Suppressor macrophage treated with lipopolysaccharide for 4 hours (primary cell): ENCODE measurements at regions not wholly inside any gene's neighbourhood (a gene's known extent, or its start where the extent isn't known, plus 50 kb on each side); places are given as distances from the start of the nearest gene placed in this dataset.

Experiments
- DNase-seq: peaks from one replicate; pipeline ENCODE4 v3.0.0-alpha.2; 2020

DNA sequence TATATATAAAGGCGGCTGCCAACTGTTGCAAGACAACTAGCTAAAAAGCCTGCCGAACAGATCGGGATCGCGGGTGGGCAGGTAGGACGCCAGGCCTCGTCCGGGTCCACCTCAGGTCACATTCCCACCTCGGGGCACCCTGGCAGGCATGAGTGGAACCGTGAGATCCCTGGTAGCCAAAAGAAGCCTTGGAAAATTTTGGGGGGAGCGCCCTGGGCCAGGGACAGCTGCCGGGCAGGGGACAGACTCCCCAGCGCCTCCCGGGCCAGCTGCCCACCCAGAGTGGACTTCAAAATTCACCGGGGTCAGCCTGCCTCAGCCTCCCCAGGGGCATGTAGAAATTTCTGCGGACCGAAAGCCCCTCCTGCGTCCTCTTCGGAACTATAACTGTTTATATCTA is 760.9 kb downstream of the KCNJ18 start:
- DNase-seq = no peak

DNA sequence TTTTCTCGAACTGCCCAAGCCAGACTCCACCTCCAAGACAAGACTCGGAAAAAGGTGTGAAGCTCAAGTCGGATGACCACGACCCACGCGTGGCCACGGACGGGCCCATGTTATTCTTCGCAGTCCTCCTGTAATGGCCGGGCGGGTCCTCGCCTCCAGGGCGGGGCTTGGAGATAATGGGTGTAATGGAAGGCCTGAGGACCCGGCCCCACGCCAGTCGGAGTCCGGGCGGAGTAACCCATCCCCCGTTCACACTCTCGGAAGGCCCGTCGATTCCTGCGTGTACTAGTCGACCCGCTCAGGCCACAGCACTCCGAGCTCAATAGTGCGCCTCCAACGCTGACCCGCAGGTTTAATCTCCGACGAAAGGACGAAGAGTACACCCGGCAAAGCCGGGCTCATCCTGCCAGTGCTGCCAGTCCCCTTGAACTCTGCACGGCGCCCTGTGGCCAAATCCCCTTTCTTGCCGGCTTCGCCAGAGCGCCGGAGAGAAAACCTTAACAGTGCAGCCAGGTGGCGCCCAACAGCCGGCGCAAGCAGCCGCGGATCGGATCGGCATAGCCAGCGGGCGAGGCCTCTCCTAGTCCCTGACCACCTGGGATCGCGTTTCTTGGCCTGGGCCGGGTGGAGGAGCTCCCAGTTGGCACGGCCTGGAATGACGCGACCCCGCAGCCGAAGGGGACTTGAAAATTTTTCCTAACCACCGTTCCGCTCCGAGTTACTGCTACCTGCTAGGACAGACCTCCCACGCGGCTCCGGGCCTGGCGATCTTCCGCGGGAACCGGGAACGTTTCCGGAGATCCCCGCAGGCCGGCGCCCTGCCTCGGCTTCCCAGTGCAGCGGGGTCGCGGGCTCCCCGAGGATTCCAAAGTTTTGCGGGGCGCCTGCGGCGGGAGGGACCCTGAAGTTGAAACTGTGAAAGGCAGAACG is 762.0 kb downstream of the KCNJ18 start:
- DNase-seq = no peak

DNA sequence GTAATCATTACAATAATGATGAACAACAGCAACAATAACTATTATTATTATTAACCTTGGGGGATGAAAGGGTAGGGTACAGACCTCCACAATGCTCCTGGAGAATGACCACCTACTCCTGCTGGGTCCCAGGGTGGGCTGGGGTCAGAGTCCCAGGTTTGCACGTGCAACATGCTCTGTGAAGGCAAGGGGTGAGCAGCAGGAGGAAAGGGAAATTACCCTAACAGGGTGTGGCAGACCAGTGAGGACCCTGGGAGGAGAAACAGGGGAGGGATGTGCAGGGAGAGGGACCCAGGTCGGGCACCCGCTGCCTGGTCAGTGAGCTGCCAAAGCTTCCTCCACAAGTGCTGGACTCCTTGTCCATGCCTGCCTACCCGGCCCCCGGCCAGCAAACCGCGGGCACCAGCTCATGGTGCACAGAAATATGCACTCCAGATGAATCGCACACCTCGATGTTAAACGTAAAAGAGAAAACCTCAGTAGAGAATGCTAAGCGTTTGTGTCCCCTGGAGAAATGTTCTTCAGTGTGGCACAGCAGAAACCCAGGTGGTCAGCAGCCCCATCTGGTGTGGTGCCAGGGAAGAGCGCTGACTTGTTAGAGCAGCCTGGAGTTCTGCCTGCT is 767.1 kb downstream of the KCNJ18 start:
- no peak for DNase-seq

DNA sequence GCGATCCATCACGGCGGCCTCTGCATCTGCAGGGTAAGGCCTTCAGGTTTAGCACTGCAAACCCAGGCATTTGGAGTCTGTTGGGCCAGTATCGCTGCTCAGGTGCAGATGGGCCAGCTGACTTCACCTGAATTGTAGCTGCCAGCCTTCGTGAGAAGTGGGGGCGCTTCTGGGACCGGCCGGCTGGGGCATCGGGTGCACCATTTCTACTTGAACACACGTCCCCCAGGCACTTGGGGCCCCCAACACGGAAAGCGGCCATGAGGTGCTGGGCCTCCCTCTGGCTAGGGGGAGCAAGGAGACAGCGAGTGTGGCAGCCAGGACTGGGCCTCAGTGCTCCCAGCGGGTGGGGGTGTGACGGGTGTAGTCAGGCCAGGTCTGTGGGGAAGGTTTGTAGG is 767.6 kb downstream of the KCNJ18 start:
- DNase-seq = no peak

DNA sequence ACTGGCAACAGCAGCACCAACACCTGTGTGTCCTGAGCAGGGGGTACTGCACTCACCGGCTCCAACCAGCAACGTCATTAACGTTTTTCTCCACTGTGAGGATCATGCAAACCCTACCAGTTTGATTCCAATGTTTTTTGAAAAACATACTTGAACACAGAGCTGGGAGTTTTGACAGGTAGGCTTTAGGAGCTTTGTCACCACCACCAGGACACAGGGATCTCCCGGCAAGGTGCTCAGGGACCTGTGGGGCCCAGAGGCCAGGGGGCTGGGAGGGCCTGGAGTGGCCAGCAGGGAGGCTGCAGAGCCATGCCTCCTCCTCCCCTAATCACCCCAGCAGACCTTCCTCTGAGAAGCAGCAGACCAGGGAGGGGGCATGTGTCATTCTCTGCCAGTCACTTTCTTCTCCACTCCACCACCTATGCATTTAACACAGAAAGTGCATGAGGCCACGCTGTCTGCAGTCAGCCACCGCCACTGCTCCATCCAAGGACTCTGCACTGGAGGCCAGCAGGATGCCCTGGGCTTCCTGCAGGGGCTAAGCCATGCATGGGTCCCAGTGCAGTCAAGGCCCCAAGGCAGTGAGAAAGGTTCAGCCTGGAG is 768.2 kb downstream of the KCNJ18 start:
- DNase-seq = no peak

DNA sequence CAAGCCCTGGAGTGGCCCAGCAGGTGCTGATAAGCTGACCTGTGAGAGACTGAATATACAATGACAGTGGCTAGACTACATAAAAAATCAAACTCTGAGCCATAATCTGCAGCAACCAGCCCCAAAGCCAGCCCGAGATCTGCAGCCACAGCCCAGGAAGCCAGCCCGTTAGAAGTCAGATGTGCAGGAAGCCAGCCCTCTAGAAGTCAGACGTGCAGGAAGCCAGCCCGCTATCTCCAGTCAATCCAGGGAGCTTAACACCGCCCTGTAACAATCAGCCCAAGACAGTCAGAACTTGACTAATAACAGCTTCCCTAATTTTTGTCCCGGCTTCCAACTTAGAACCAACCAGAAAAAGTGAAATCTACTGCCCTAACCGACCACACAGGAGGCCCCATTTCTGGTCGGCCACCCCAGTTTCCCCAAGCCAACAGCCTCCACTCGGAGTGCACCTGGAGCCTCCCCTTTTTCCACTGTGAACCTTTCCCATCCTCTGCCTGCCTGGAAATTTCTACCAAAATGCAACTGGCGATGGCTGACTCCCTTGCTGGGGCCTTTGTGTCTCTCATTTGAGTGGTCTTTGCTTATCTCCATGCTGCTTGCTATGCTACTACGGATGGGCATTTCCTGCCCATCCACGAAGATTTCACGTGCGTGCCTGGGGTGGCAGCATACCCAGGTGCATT is 769.3 kb downstream of the KCNJ18 start:
- DNase-seq = no peak

DNA sequence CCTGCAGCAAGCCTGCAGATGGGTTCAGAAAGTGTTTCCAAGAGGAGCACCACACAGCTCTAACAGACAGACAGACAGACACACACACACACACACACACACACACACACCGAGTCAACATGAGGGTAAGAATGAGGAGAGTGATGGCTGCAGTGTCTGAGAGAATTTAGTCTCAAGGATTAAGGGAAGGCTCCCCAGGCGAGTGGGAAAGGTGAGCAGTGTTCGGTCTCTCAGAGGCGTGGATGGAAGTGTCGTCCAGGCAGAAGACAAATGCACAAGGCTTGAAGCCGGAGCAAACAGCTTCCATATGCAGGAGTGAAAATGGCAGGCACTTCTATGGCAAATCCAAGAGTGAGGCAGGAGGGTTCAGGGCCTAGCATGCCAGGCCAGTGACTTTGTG is 770.1 kb downstream of the KCNJ18 start:
- DNase-seq = no peak

DNA sequence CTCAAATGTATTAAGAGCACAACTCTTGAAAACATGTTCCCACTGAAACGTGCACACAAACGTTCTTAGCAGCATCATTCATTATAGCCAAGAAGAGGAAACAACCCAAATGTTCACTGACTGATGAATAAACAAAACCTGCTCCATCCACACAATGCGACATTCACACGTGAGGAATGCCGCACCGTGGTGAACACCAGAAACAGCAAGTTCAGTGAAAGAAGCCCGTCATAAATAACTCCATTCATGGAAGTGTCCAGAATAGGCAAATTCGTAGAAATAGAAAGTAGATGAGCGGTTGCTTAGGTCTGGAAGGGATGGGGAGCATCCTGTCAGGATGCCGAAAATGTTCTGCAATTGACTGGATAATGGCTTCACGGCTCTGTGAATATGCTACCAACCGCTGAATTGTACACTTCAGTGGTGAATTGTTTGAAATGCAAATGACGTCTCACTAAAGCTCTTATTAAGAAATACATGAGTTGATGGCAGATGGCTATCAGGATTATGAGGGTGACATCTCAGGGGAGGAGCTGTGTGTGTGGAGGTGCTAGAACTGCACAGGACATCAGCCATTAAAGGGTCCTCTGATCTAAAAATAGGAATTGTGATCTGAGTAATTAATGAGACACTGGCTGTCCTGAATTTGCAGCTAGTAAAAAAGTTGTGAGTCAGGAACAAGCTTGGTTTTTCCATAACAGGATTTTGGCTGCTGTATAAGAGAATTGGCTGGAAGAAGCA is 771.0 kb downstream of the KCNJ18 start:
- DNase-seq = no peak

DNA sequence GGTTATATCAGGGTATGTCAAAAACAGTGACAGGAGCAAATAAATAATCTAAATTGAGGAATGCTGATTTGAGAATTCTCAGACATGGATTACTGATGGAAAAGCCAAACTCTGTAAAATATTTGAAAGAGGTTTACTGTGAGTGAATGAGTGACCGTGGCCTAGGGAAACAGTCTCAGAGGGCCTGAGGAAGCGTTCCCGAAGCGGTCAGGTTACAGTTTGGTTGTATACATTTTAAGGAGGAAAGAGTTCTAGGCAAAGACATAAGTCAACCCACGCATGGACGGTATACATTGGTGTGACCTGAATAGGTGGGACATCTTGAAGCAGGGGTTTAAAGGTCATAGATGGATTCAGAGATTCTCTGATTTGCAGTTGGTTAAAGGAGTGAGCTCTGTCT is 771.7 kb downstream of the KCNJ18 start:
- DNase-seq = no peak

DNA sequence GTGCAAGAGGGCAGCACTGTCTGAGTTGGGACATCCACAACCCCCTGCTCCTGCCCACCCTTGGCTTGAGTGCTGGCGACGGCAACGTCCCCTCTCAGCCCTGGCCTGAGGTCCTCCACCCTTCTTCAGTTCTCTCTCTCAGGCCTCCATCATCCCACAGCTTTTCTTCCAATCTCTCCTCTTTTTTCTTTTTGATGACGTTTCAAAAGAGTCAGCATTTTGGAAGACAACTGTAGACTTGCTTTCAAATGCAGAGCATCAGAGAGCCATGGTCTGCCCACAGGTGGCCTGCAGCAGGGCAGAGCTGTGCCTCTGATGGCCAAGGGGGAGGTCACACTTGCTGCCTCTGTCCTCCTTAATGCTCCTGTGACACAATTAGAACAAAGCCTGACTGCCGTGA is 775.4 kb downstream of the KCNJ18 start:
- no peak for DNase-seq

DNA sequence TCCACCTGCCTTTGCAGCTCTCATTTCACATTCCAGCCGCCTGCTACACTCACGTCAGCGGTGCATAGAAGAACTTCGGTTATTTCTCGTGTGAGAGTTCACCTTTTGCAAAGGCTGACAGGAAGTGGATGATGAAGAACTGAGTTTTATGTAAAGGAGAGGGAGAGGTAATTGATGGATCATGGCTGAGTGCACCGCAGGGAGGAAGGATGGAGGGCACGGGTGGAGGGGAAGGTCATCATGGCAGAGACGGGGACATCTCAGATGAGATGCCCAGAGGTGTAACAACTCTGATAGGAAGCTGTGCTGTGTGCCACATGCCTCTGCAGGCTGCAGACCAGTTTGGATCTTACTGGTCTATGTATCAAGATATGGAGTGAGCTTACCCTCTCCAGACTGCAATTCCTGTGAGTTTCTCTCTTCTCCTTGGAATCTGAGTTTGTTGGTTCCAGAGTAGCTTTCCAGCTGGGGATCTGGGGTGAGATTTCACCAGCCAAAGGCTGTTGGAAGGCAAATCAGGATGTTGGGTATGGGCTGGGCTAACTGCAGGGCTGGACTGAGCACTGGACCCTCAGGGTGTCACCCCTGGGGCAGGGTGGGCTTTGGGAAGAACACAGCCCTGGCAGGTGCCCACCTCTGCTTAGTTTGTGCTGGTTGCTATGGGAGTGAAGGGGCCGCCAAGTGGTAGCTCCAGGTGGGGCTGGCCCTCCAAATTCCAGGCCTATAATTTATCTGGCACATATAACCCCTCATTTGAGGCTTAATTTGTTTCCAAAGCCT is 777.0 kb downstream of the KCNJ18 start:
- DNase-seq = no peak

DNA sequence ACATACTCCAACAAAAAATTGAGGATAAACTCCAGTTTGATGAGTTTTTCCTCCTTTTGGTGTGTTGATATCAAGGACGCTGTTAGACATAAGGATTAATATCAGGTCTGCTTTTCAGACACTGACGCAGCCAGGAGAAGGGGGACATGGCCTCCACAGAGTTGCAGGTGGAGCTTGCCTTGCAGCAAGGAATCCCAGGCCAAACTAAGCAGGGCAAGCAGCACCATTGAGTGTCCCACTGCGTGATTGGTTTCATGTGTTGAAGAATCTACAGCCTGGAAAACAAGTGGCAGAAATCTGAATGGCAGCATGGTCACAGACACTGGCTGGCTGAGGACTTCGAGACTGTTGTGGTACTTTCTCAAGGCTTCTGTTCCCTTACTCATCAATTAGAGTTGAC is 777.6 kb downstream of the KCNJ18 start:
- DNase-seq = no peak

DNA sequence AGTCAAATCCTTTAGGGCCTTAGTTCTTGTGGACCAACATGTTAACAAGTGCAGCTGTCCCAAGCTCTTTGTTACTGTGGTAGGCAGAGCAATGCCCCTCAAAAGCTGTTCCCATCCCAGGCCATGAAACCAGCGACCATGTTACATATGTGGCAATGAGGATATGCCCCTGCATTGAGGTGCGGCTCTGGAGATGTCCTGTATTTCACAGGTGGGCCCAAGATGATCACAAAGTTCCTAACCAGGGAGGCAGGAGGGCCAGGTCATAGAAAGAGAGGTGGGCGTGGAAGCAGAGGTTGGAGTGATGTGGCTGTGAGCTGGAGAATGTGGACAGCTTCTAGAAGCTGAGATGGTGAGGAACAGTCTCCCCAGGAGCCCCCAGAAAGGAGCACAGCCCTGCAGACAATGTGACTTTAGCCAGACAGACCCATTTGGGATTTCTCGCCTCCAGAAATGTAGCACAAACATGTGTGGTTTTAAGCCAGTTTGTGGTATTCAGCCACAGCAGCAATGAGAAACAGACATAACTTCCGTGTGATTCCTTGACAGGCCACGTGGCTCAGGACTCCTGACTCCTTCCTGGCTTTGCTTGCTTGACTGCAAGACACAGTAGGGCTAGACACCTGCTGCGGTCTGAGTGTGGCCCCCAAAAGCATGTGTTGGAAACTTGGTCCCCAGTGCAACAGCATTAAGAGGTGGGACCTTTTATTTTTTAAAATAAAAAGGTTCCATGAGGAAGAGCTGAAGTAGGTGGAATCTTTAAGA is 778.3 kb downstream of the KCNJ18 start:
- no peak for DNase-seq

DNA sequence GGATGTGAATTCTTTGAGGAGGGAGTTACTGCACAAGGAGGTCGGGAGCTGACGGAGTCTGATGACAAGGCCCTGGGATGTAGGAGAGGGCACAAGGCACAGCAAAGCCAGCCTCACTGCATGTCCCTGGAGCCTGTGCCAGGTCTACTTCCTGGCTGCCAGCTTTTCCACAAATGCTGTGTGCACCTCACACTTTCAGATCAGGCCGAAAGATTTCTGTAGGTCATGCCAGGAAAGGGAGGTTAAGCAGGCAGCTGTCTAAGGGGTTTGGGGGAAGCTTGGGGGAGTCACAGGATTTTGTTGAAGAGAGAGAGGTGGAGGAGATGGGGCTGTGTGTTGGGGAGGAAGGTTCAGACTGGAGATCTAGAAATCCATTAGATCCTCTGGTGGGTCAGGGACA is 792.5 kb downstream of the KCNJ18 start:
- no peak for DNase-seq

DNA sequence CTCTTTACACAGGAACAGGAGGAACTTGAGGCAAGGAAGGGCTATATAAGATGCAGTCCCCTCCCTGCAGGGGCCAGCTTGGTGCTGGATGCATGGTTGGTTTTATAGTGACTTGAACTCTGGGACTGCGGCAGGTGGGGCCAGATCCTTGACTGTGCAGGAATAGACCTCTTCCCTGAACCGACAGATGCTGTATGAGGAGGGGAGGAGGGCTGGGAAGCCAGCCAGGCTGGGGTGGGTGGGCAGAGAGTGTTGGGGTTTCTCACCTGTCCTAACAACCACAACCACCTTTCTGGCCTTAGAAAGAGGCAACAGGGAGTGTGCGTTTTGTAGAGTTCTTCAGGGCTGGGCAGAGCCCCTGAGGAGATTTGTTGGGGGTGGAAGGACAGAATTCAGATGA is 798.1 kb downstream of the KCNJ18 start:
- no peak for DNase-seq

DNA sequence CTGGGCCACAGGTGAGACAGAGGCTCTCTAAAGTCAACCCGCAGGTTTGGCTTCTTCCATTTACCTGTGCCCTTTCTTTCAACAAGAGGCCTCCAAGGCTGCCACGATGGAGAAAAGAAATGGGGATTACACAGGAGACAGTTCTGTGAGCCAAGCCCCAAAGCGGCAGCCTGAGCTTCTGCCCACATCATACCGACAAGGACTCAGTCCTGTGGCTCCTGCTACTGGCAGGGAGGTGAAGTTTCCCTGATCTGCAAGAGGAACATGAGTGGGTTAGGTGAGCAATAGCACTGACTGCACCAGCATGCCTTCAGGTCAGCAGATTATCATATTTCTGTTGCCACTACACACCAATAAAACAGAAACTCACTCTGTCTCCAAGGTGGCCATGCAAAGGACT is 800.0 kb downstream of the KCNJ18 start:
- no peak for DNase-seq

DNA sequence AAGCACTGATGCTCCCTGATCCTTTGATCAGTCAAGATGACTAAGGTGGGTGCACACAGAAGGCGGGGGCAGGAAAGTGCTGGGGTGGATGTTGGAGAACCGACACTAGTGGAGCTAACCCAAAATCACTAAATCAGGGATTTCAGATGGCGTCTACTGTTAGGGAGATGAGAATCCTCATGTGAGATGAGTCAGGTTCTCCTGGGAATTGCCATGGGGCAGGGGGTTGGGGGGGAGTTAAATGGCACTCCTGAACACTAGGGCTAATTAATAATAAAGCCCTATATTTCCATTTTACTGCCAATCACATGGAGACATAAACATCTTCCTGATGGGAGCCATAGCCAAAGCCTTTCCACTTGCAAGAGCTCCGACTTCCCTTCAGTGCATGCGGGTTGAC is 804.1 kb downstream of the KCNJ18 start:
- DNase-seq = no peak

DNA sequence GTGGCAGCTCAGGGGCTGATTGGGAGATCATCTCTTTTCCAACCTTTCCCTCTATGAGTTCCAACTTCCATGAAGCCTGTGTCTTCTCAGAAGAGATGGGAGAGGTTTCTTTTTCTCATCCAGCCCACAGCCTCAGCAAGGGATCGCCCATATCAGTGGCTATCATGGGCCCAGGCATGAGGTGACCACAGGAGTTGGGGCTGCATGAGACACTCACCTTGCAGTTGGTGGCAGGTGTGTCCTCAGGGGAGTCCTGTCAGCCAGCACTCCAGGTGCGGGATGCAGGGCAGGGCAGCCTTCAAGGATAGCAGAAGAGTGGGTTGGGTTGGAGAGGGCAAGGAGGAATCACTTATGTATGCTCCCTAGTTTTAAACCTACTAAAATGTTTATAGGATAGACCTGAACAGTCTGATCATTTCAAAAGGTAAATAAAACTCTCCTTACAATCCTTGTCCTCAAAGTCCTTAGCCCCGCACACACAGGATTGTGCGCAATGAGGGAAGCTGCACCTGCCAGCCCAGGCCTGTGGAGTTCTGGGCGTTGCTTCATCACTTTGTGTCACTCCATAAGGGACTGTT is 811.1 kb downstream of the KCNJ18 start:
- DNase-seq = no peak

DNA sequence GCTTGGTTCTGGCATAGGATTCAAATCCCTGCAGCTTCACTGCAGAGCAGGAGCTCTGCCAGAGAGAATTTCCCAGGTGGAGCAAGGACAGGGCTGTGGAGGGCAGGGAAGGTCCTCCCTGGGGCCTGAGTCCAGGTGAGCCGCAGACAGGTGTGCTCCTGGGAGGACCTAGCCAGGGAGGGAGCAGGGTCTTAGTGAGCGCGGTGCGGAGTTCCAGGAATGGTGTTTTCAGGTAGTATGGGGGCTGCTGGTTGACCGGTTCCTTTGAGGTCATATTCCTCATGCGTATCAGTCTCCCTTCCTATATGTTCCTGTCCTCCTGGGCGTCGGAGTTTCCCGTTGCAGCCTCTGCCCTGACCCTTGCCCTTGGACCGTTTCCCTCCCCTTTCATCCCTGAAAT is 813.3 kb downstream of the KCNJ18 start:
- no peak for DNase-seq

DNA sequence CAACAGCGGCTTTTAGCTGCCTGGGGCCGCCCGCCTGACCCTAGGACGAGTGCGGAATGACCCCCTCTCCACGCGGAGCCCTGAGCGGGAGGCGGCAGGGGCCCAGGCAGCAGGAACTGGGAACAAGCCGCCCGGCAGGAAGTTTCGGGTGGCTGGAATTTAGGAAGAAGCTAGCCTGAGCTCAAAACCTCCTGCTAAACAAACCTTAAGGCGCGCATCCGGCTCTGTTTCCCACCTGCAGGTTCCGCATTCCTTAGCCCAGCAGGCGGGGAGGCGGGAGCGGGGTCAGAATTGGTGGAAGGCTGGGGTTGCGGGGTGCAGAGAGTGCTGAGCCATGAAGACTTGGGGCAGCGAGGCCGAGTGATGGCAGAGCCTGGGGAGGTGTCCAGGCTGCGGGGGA is 813.9 kb downstream of the KCNJ18 start:
- DNase-seq = no peak

DNA sequence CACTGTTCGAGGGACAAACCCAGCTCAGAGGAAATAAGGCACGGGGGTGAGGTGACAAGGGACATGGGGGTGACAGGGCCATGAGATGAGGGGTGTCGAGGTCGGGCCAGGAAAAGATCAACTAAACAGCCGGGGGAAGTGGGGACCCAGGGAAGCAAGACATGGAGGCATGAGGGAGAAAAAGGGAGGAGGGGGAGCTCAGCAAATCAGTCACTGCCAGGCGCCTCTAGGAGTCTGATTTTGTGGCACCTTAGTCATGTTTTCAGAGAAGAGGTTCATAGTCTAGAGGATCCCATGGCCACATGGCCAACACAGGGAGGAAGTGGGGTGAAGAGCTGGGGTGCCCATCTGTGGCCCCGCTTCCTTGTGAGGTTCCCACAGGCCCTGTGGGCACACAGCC is 814.5 kb downstream of the KCNJ18 start:
- no peak for DNase-seq
